Renal cortical epithelial cell (primary cell): ENCODE measurements at regions not wholly inside any gene's neighbourhood (a gene's known extent, or its start where the extent isn't known, plus 50 kb on each side); places are given as distances from the start of the nearest gene placed in this dataset.
A peak's percentile ranks its signal among the peaks of the same experiment; 100 is the strongest.

Experiments
- DNase-seq: peaks from one replicate; pipeline ENCODE4 v3.0.0-alpha.2; 2011; ENCODE audit warnings: low read depth

- DNase-seq, result peak; percentile 37
Observed at GRCh38 chr1:218679391-218679790, 334.3 kb downstream of the TGFB2 start.

GRCh38 chr1:218679988-218680748, 335.0 kb downstream of the TGFB2 start:
- peak; percentile 45 for DNase-seq

- DNase-seq, result no peak
Observed at GRCh38 chr1:218683242-218683641, 338.1 kb downstream of the TGFB2 start.

- peak; percentile 94 for DNase-seq
Observed at GRCh38 chr1:218686258-218686657, 341.1 kb downstream of the TGFB2 start.

- DNase-seq, result no peak
Observed at GRCh38 chr1:218686761-218687160, 341.6 kb downstream of the TGFB2 start.

GRCh38 chr1:218692808-218693207, 347.7 kb downstream of the TGFB2 start:
- DNase-seq, result no peak

- no peak for DNase-seq
Observed at GRCh38 chr1:218693599-218693998, 348.5 kb downstream of the TGFB2 start.

GRCh38 chr1:218694085-218694484, 348.9 kb downstream of the TGFB2 start:
- no peak for DNase-seq

- no peak for DNase-seq
Observed at GRCh38 chr1:218694636-218695035, 349.5 kb downstream of the TGFB2 start.

GRCh38 chr1:218695525-218695924, 350.4 kb downstream of the TGFB2 start:
- DNase-seq, result no peak

GRCh38 chr1:218698141-218698540, 353.0 kb downstream of the TGFB2 start:
- DNase-seq, result no peak

- DNase-seq, result no peak
Observed at GRCh38 chr1:218699421-218699820, 354.3 kb downstream of the TGFB2 start.

- DNase-seq, result no peak
Observed at GRCh38 chr1:218699865-218700264, 354.7 kb downstream of the TGFB2 start.

- no peak for DNase-seq
Observed at GRCh38 chr1:218700666-218701065, 355.5 kb downstream of the TGFB2 start.

- DNase-seq, result no peak
Observed at GRCh38 chr1:218701131-218701530, 356.0 kb downstream of the TGFB2 start.

- DNase-seq, result no peak
Observed at GRCh38 chr1:218702775-218703174, 357.6 kb downstream of the TGFB2 start.

- no peak for DNase-seq
Observed at GRCh38 chr1:218703836-218704235, 358.7 kb downstream of the TGFB2 start.

- peak; percentile 65 for DNase-seq
Observed at GRCh38 chr1:218705391-218705790, 360.3 kb downstream of the TGFB2 start.

GRCh38 chr1:218705911-218706893, 361.1 kb downstream of the TGFB2 start:
- DNase-seq, result peak; percentile 100

- peak; percentile 60 for DNase-seq
Observed at GRCh38 chr1:218711001-218711400, 365.9 kb downstream of the TGFB2 start.

GRCh38 chr1:218711884-218712674, 366.9 kb downstream of the TGFB2 start:
- DNase-seq, result peak; percentile 50

GRCh38 chr1:218712677-218713076, 367.5 kb downstream of the TGFB2 start:
- DNase-seq, result no peak
